ENCODE measurements at regions not wholly inside any gene's neighbourhood (a gene's known extent, or its start where the extent isn't known, plus 50 kb on each side); places are given as distances from the start of the nearest gene placed in this dataset.

GRCh38 chr4:164410401-164410800, 343.5 kb upstream of the SMIM31 start:
- no peaks in the 10 kb centered on the region for H3K4me1 ChIP-seq (ENCODE audit: insufficient read depth, low read length)
- H3K9ac ChIP-seq (ENCODE audit: low read depth, low read length) = no peak overlapping the region
- no peaks in the 10 kb centered on the region for H3K36me3 ChIP-seq (ENCODE audit: insufficient read depth, low read length)
- no peaks in the 10 kb centered on the region for H3K9me3 ChIP-seq (ENCODE audit: control insufficient read depth, insufficient read depth, low read length)

- no peaks in the 10 kb centered on the region for H3K36me3 ChIP-seq (ENCODE audit: insufficient read depth, low read length)
- no peaks in the 10 kb centered on the region for H3K9me3 ChIP-seq (ENCODE audit: control insufficient read depth, insufficient read depth, low read length)
- no peak overlapping the region for H3K9ac ChIP-seq (ENCODE audit: low read depth, low read length)
- no peaks in the 10 kb centered on the region for H3K4me1 ChIP-seq (ENCODE audit: insufficient read depth, low read length)
These were observed 341.7 kb upstream of the SMIM31 start for GRCh38 chr4:164412246-164412645.

- H3K4me1 ChIP-seq (ENCODE audit: insufficient read depth, low read length) = no peaks in the 10 kb centered on the region
- no peak overlapping the region for H3K9ac ChIP-seq (ENCODE audit: low read depth, low read length)
- H3K36me3 ChIP-seq (ENCODE audit: insufficient read depth, low read length) = no peaks in the 10 kb centered on the region
- H3K9me3 ChIP-seq (ENCODE audit: control insufficient read depth, insufficient read depth, low read length) = no peaks in the 10 kb centered on the region
These were observed 340.2 kb upstream of the SMIM31 start for GRCh38 chr4:164413743-164414142.

GRCh38 chr4:164423819-164424218, 330.1 kb upstream of the SMIM31 start:
- Histone ChIP-seq H3K9ac (ENCODE audit: low read depth, low read length) (no peak overlapping the region), H3K9me3 (ENCODE audit: control insufficient read depth, insufficient read depth, low read length) (no peaks in the 10 kb centered on the region), H3K36me3 (ENCODE audit: insufficient read depth, low read length) (no peaks in the 10 kb centered on the region), H3K4me1 (ENCODE audit: insufficient read depth, low read length) (no peaks in the 10 kb centered on the region)

- Histone ChIP-seq H3K9ac (ENCODE audit: low read depth, low read length) (no peak overlapping the region), H3K36me3 (ENCODE audit: insufficient read depth, low read length) (no peaks in the 10 kb centered on the region), H3K4me1 (ENCODE audit: insufficient read depth, low read length) (no peaks in the 10 kb centered on the region), H3K9me3 (ENCODE audit: control insufficient read depth, insufficient read depth, low read length) (no peaks in the 10 kb centered on the region)
These were observed 329.1 kb upstream of the SMIM31 start for GRCh38 chr4:164424846-164425245.

- Histone ChIP-seq H3K9me3 (ENCODE audit: control insufficient read depth, insufficient read depth, low read length) (no peaks in the 10 kb centered on the region), H3K36me3 (ENCODE audit: insufficient read depth, low read length) (no peaks in the 10 kb centered on the region), H3K4me1 (ENCODE audit: insufficient read depth, low read length) (no peaks in the 10 kb centered on the region), H3K9ac (ENCODE audit: low read depth, low read length) (no peak overlapping the region)
These were observed 325.4 kb upstream of the SMIM31 start for GRCh38 chr4:164428561-164428960.

- Histone ChIP-seq H3K9ac (ENCODE audit: low read depth, low read length) (no peak overlapping the region), H3K4me1 (ENCODE audit: insufficient read depth, low read length) (no peaks in the 10 kb centered on the region), H3K36me3 (ENCODE audit: insufficient read depth, low read length) (no peaks in the 10 kb centered on the region), H3K9me3 (ENCODE audit: control insufficient read depth, insufficient read depth, low read length) (no peaks in the 10 kb centered on the region)
These were observed 315.6 kb upstream of the SMIM31 start for GRCh38 chr4:164438321-164438720.

GRCh38 chr4:164439037-164439436, 314.9 kb upstream of the SMIM31 start:
- Histone ChIP-seq H3K9me3 (ENCODE audit: control insufficient read depth, insufficient read depth, low read length) (no peaks in the 10 kb centered on the region), H3K9ac (ENCODE audit: low read depth, low read length) (no peak overlapping the region), H3K36me3 (ENCODE audit: insufficient read depth, low read length) (no peaks in the 10 kb centered on the region), H3K4me1 (ENCODE audit: insufficient read depth, low read length) (no peaks in the 10 kb centered on the region)

- Histone ChIP-seq H3K36me3 (ENCODE audit: insufficient read depth, low read length) (no peaks in the 10 kb centered on the region), H3K9ac (ENCODE audit: low read depth, low read length) (no peak overlapping the region), H3K9me3 (ENCODE audit: control insufficient read depth, insufficient read depth, low read length) (no peaks in the 10 kb centered on the region), H3K4me1 (ENCODE audit: insufficient read depth, low read length) (no peaks in the 10 kb centered on the region)
These were observed 313.7 kb upstream of the SMIM31 start for GRCh38 chr4:164440199-164440598.

- Histone ChIP-seq H3K4me1 (ENCODE audit: insufficient read depth, low read length) (no peaks in the 10 kb centered on the region), H3K9me3 (ENCODE audit: control insufficient read depth, insufficient read depth, low read length) (no peaks in the 10 kb centered on the region), H3K9ac (ENCODE audit: low read depth, low read length) (no peak overlapping the region)
These were observed 312.8 kb upstream of the SMIM31 start for GRCh38 chr4:164441109-164441508.

GRCh38 chr4:164442180-164442579, 311.8 kb upstream of the SMIM31 start:
- Histone ChIP-seq H3K9ac (ENCODE audit: low read depth, low read length) (no peak overlapping the region), H3K4me1 (ENCODE audit: insufficient read depth, low read length) (no peaks in the 10 kb centered on the region), H3K9me3 (ENCODE audit: control insufficient read depth, insufficient read depth, low read length) (no peaks in the 10 kb centered on the region), H3K36me3 (ENCODE audit: insufficient read depth, low read length) (no peaks in the 10 kb centered on the region)

More at GRCh38 chr4:164441109-164441508, 312.8 kb upstream of the SMIM31 start:
- no peaks in the 10 kb centered on the region for H3K36me3 ChIP-seq (ENCODE audit: insufficient read depth, low read length)

GRCh38 chr4:164446516-164446915, 307.4 kb upstream of the SMIM31 start:
- Histone ChIP-seq H3K36me3 (ENCODE audit: insufficient read depth, low read length) (no peaks in the 10 kb centered on the region), H3K9me3 (ENCODE audit: control insufficient read depth, insufficient read depth, low read length) (no peaks in the 10 kb centered on the region), H3K4me1 (ENCODE audit: insufficient read depth, low read length) (no peaks in the 10 kb centered on the region), H3K9ac (ENCODE audit: low read depth, low read length) (no peak overlapping the region)

- Histone ChIP-seq H3K4me1 (ENCODE audit: insufficient read depth, low read length) (no peaks in the 10 kb centered on the region), H3K9me3 (ENCODE audit: control insufficient read depth, insufficient read depth, low read length) (no peaks in the 10 kb centered on the region), H3K9ac (ENCODE audit: low read depth, low read length) (no peak overlapping the region)
These were observed 292.0 kb upstream of the SMIM31 start for GRCh38 chr4:164461901-164462300.

GRCh38 chr4:164462471-164462870, 291.5 kb upstream of the SMIM31 start:
- no peaks in the 10 kb centered on the region for H3K9me3 ChIP-seq (ENCODE audit: control insufficient read depth, insufficient read depth, low read length)
- H3K9ac ChIP-seq (ENCODE audit: low read depth, low read length) = no peak overlapping the region
- no peaks in the 10 kb centered on the region for H3K36me3 ChIP-seq (ENCODE audit: insufficient read depth, low read length)
- H3K4me1 ChIP-seq (ENCODE audit: insufficient read depth, low read length) = no peaks in the 10 kb centered on the region

More at GRCh38 chr4:164461901-164462300, 292.0 kb upstream of the SMIM31 start:
- H3K36me3 ChIP-seq (ENCODE audit: insufficient read depth, low read length) = no peaks in the 10 kb centered on the region

GRCh38 chr4:164464313-164464712, 289.6 kb upstream of the SMIM31 start:
- Histone ChIP-seq H3K9ac (ENCODE audit: low read depth, low read length) (no peak overlapping the region), H3K9me3 (ENCODE audit: control insufficient read depth, insufficient read depth, low read length) (no peaks in the 10 kb centered on the region), H3K4me1 (ENCODE audit: insufficient read depth, low read length) (no peaks in the 10 kb centered on the region), H3K36me3 (ENCODE audit: insufficient read depth, low read length) (no peaks in the 10 kb centered on the region)

GRCh38 chr4:164467493-164467892, 286.4 kb upstream of the SMIM31 start:
- Histone ChIP-seq H3K9ac (ENCODE audit: low read depth, low read length) (no peak overlapping the region), H3K36me3 (ENCODE audit: insufficient read depth, low read length) (no peaks in the 10 kb centered on the region), H3K4me1 (ENCODE audit: insufficient read depth, low read length) (no peaks in the 10 kb centered on the region), H3K9me3 (ENCODE audit: control insufficient read depth, insufficient read depth, low read length) (no peaks in the 10 kb centered on the region)

Data from ES-I3 (cell line).